H1 (cell line): ENCODE measurements at regions not wholly inside any gene's neighbourhood (a gene's known extent, or its start where the extent isn't known, plus 50 kb on each side); places are given as distances from the start of the nearest gene placed in this dataset.

ENCODE experiments used
- CTCF ChIA-PET: fragments of 300-600 bp; sonication (Branson Sonifier 250); formaldehyde crosslinking; loops from one replicate; lab custom pipeline; 2021; ENCODE audit not compliant: partially characterized antibody; lab: Charles Lee
- POLR2A ChIA-PET: fragments of 300-600 bp; sonication (Branson Sonifier 250); formaldehyde crosslinking; loops from one replicate; lab custom pipeline; 2021; ENCODE audit warnings: inconsistent platforms; ENCODE audit not compliant: partially characterized antibody; lab: Charles Lee
- DNase-seq, 2 experiments: peaks; one replicate each; pipeline versions ENCODE4 v3.0.0 to v3.0.0-alpha.2; 2010 to 2022; ENCODE audit warnings: low spot score in 2 of 2, low read depth in 1 of 2, mixed read lengths in 1 of 2
- FAIRE-seq: peaks from 2 replicates; lab custom pipeline; 2011; peaks lifted over from hg19 to GRCh38; lab: Jason Lieb, UNC
- H2AFZ ChIP-seq: 2 replicates; pipeline ENCODE4 v1.8.1; 2012; ENCODE audit warnings: low read length, inconsistent platforms
- H2AK5ac ChIP-seq: 2 replicates; pipeline ENCODE4 v1.6.1; 2013; ENCODE audit warnings: low read depth, low read length
- H2BK120ac ChIP-seq: replicated peaks from 2 replicates; pipeline ENCODE3; 2013; ENCODE audit warnings: low read depth, low read length, inconsistent platforms
- H2BK12ac ChIP-seq: 2 replicates; pipeline ENCODE4 v1.6.1; 2013; ENCODE audit warnings: low read depth, low read length
- H2BK15ac ChIP-seq: 2 replicates; pipeline ENCODE4 v1.6.1; 2013; ENCODE audit warnings: low read length
- H2BK20ac ChIP-seq: 2 replicates; pipeline ENCODE4 v1.6.1; 2013; ENCODE audit warnings: low read length
- H2BK5ac ChIP-seq: 2 replicates; pipeline ENCODE4 v1.6.1; 2013; ENCODE audit warnings: low read depth, low read length
- H3K14ac ChIP-seq: 2 replicates; pipeline ENCODE4 v1.6.1; 2013; ENCODE audit warnings: inconsistent platforms; ENCODE audit not compliant: insufficient read length
- H3K18ac ChIP-seq: 2 replicates; pipeline ENCODE4 v1.6.1; 2013; ENCODE audit warnings: low read length; ENCODE audit errors: extremely low read depth
- H3K23ac ChIP-seq: 2 replicates; pipeline ENCODE4 v1.6.1; 2013; ENCODE audit warnings: inconsistent platforms; ENCODE audit not compliant: insufficient read length
- H3K23me2 ChIP-seq: 2 replicates; pipeline ENCODE4 v1.6.1; 2013; ENCODE audit warnings: low read depth, low read length
- H3K27ac ChIP-seq: 2 replicates; pipeline ENCODE4 v1.6.1; 2011; ENCODE audit warnings: low read depth, low read length, inconsistent platforms
- H3K27me3 ChIP-seq, 4 experiments: replicated peaks in 1 of 4; 1 replicate in 1 of 4; 2 replicates in 3 of 4; pipeline versions ENCODE4 v1.6.1 to v1.8.1; 2011 to 2013; ENCODE audit warnings: low read length in 3 of 4, mild to moderate bottlenecking in 3 of 4, inconsistent platforms in 2 of 4, mixed read lengths in 2 of 4, moderate library complexity in 1 of 4; ENCODE audit not compliant: control insufficient read depth in 3 of 4, insufficient read depth in 3 of 4; ENCODE audit errors: extremely low read depth in 1 of 4
- H3K36me3 ChIP-seq, 4 experiments: 2 replicates each; pipeline versions ENCODE4 v1.6.1 to v1.8.1; 2011 to 2013; ENCODE audit warnings: mild to moderate bottlenecking in 4 of 4, low read length in 3 of 4, moderate library complexity in 2 of 4, control low read depth in 1 of 4, inconsistent platforms in 1 of 4; ENCODE audit not compliant: insufficient read depth in 4 of 4, control insufficient read depth in 2 of 4
- H3K4ac ChIP-seq: replicated peaks from 2 replicates; pipeline ENCODE3; 2013; ENCODE audit warnings: low read length, low read depth, mixed read lengths, inconsistent platforms; ENCODE audit not compliant: insufficient read length
- H3K4me1 ChIP-seq, 4 experiments: replicated peaks in 1 of 4; 1 replicate in 1 of 4; 2 replicates in 3 of 4; pipeline versions ENCODE4 v1.6.1 to v1.8.1; 2011 to 2013; ENCODE audit warnings: low read length in 3 of 4, inconsistent platforms in 2 of 4, mixed read lengths in 1 of 4; ENCODE audit not compliant: insufficient read depth in 4 of 4, control insufficient read depth in 3 of 4
- H3K4me2 ChIP-seq, 2 experiments: 2 replicates each; pipeline versions ENCODE4 v1.6.1 to v1.8.1; 2011 to 2013; ENCODE audit warnings: low read depth in 2 of 2, low read length in 2 of 2, control low read depth in 1 of 2, inconsistent platforms in 1 of 2, mild to moderate bottlenecking in 1 of 2; ENCODE audit not compliant: insufficient read depth in 1 of 2
- H3K4me3 ChIP-seq, 4 experiments: fragments of 200-600, 300-600 bp in 1 of 4; sonication (generic), shearing (Covaris generic), sonication (Bioruptor Twin) in 1 of 4; 2 replicates each; pipeline versions ENCODE4 v1.5.1 to v1.8.1; 2011 to 2016; ENCODE audit warnings: low read length in 4 of 4, low read depth in 3 of 4, control low read depth in 2 of 4, inconsistent platforms in 2 of 4, mild to moderate bottlenecking in 2 of 4, mixed read lengths in 1 of 4, moderate library complexity in 1 of 4; ENCODE audit not compliant: insufficient read depth in 2 of 4; ENCODE audit errors: extremely low read depth in 1 of 4
- H3K56ac ChIP-seq: replicated peaks from 2 replicates; pipeline ENCODE3; 2013; ENCODE audit warnings: low read depth, mild to moderate bottlenecking, mixed read lengths, low read length, inconsistent platforms; ENCODE audit not compliant: insufficient read length
- H3K79me1 ChIP-seq: 2 replicates; pipeline ENCODE4 v1.6.1; 2013; ENCODE audit warnings: low read depth, low read length, control low read depth
- H3K79me2 ChIP-seq, 2 experiments: 2 replicates each; pipeline versions ENCODE4 v1.6.1 to v1.8.1; 2012 to 2013; ENCODE audit warnings: low read length in 2 of 2, mild to moderate bottlenecking in 2 of 2, inconsistent platforms in 1 of 2; ENCODE audit not compliant: insufficient read depth in 2 of 2, control insufficient read depth in 1 of 2
- H3K9ac ChIP-seq, 4 experiments: replicated peaks in 1 of 4; 1 replicate in 1 of 4; 2 replicates in 3 of 4; pipeline versions ENCODE4 v1.6.1 to v1.8.1; 2011 to 2013; ENCODE audit warnings: low read depth in 3 of 4, low read length in 3 of 4, control low read depth in 2 of 4, mild to moderate bottlenecking in 2 of 4, moderate library complexity in 2 of 4, inconsistent platforms in 1 of 4; ENCODE audit errors: extremely low read depth in 1 of 4
- H3K9me3 ChIP-seq, 2 experiments: 2 replicates each; pipeline versions ENCODE4 v1.6.1 to v1.8.1; 2012 to 2013; ENCODE audit warnings: mild to moderate bottlenecking in 2 of 2, moderate library complexity in 2 of 2, control low read depth in 1 of 2, inconsistent platforms in 1 of 2, low read depth in 1 of 2, low read length in 1 of 2, mixed read lengths in 1 of 2; ENCODE audit not compliant: insufficient read depth in 2 of 2
- H4K20me1 ChIP-seq, 2 experiments: replicated peaks in 1 of 2; 2 replicates each; pipeline versions ENCODE3 to v1.8.1; 2011 to 2013; ENCODE audit warnings: inconsistent platforms in 2 of 2, low read length in 2 of 2, mild to moderate bottlenecking in 1 of 2; ENCODE audit not compliant: insufficient read depth in 2 of 2, control insufficient read depth in 1 of 2
- H4K5ac ChIP-seq: 2 replicates; pipeline ENCODE4 v1.6.1; 2013; ENCODE audit warnings: low read length, low read depth, mixed read lengths, inconsistent platforms; ENCODE audit not compliant: insufficient read length
- H4K8ac ChIP-seq: 2 replicates; pipeline ENCODE4 v1.8.0; 2013; ENCODE audit warnings: mild to moderate bottlenecking, moderate library complexity, low read length, inconsistent platforms; ENCODE audit not compliant: insufficient read depth; ENCODE audit errors: extremely low read depth
- H4K91ac ChIP-seq: replicated peaks from 2 replicates; pipeline ENCODE3; 2013; ENCODE audit warnings: low read length, mixed read lengths, inconsistent platforms; ENCODE audit not compliant: insufficient read length
- CTBP2 ChIP-seq: IDR thresholded peaks from 2 replicates; pipeline ENCODE4 v1.7.0; 2011; ENCODE audit warnings: borderline replicate concordance, mild to moderate bottlenecking, moderate library complexity, mixed read lengths, low read length; ENCODE audit not compliant: insufficient read depth, insufficient read length
- EGR1 ChIP-seq: IDR thresholded peaks from 2 replicates; pipeline ENCODE4 v1.6.1; 2011; ENCODE audit warnings: low read depth, low read length, borderline replicate concordance
- EP300 ChIP-seq, 2 experiments: IDR thresholded peaks; 1 replicate in 1 of 2; 2 replicates in 1 of 2; pipeline ENCODE4 v1.6.1; 2011 to 2012; ENCODE audit warnings: low read depth in 2 of 2, low read length in 2 of 2, mild to moderate bottlenecking in 2 of 2, borderline replicate concordance in 1 of 2, inconsistent platforms in 1 of 2, moderate library complexity in 1 of 2
- JUND ChIP-seq: IDR thresholded peaks from 2 replicates; pipeline ENCODE4 v1.6.1; 2011; ENCODE audit warnings: mild to moderate bottlenecking, improper control_type of control experiment, low read length
- KDM1A ChIP-seq: fragments of 200-600, 300-600 bp; sonication (generic); IDR thresholded peaks from 2 replicates; pipeline ENCODE4 v1.7.1; 2016; ENCODE audit warnings: mild to moderate bottlenecking, low read length, borderline replicate concordance
- MAFK ChIP-seq: IDR thresholded peaks from 2 replicates; pipeline ENCODE4 v1.6.1; 2012; ENCODE audit warnings: low read depth, mild to moderate bottlenecking, improper control_type of control experiment, low read length
- PHF8 ChIP-seq: fragments of 200-600 bp; sonication (generic); conservative IDR thresholded peaks from 2 replicates; pipeline ENCODE4 v1.7.1; 2012; ENCODE audit warnings: low read depth, mild to moderate bottlenecking, inconsistent platforms, low read length, moderate library complexity
- SIX5 ChIP-seq: IDR thresholded peaks from 2 replicates; pipeline ENCODE4 v1.6.1; 2011; ENCODE audit warnings: mild to moderate bottlenecking, low read depth, low read length
- SP4 ChIP-seq: IDR thresholded peaks from 2 replicates; pipeline ENCODE4 v1.6.1; 2012; ENCODE audit warnings: low read length, inconsistent platforms
- WGBS, 2 experiments: shearing (Covaris generic) in 1 of 2; methylation state at CpG; one replicate each; pipeline versions ENCODE4 v1.1.6 to v1.1.7; 2013 to 2015; ENCODE audit warnings: low lambda C conversion rate in 2 of 2, mixed read lengths in 2 of 2, inconsistent platforms in 1 of 2, low coverage in 1 of 2, missing lambda C conversion rate in 1 of 2; ENCODE audit not compliant: insufficient replicate concordance in 2 of 2, insufficient coverage in 1 of 2, insufficient read length in 1 of 2; ENCODE audit errors: extremely low coverage in 1 of 2, missing lambda C conversion rate in 1 of 2; 5-methylcytosine and 5-hydroxymethylcytosine counted together
- TF ChIP-seq, protein P1 (sequence below): IDR thresholded peaks from 2 replicates; pipeline ENCODE4 v1.6.1; 2012; ENCODE audit warnings: inconsistent platforms

DNA sequence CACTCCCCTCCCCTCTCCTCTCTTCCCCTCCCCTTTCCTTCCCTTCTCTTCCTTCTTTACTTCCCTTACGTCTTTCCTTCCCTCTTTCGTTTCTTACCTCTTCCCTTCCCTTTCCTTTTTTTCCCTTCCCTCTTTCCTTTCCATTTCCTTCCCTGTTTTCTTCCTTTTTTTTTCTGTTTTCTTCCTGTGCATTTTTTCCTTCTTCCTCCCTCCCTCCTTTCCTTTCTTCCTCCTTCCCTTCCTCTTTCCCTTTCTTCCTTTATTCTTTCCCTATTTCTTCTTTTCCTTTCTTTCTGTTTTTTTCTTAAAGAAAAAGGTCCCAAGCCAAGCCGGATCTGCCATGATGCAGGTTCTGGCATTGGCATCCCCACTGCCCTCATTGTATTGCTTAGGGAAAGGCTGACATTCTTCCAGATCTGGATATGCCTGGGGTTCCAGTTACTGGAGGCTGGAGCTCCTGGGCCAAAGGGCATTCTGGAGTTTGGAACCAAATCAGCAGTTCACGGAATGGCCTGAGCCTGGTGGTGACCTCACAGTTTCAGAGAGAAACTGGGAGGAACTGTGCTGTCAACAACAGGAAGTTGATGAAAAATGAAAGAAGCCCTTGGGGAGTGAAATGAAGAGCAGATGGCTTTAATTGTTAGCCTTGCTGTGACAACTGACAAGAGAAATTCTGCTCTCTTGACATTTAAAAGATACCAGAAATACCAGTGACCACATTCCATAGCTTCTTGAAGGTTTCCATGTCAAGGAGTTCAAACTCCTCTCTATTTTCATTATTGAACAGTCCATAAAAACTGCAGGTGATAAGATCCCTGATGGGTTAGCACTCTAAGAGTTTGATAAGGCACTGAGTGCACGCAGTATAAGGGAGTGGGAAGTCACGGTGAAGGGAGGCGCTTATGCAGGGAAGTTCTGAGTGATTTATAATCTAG, 622.1 kb downstream of the SPRY1 start:
- Histone ChIP-seq H2BK15ac (no peak overlapping the region), H4K20me1 (no peaks in the 10 kb centered on the region), H2AFZ (no peak overlapping the region), H4K5ac (no peak overlapping the region), H3K4me1 (no peaks in the 10 kb centered on the region), H3K79me2 (no peaks in the 10 kb centered on the region), H2BK12ac (no peak overlapping the region), H3K14ac (no peak overlapping the region), H3K79me1 (no peaks in the 10 kb centered on the region), H3K23me2 (no peaks in the 10 kb centered on the region), H3K18ac (no peak overlapping the region), H3K36me3 (no peaks in the 10 kb centered on the region), H3K4me3 (no peak overlapping the region), H4K8ac (no peak overlapping the region), H3K4ac (no peak overlapping the region), H3K9me3 (no peaks in the 10 kb centered on the region), H2AK5ac (no peak overlapping the region), H3K56ac (no peak overlapping the region), H3K9ac (no peak overlapping the region), H2BK120ac (no peak overlapping the region), H3K27me3 (no peaks in the 10 kb centered on the region), H4K91ac (no peak overlapping the region), H2BK20ac (no peak overlapping the region), H3K27ac (no peak overlapping the region), H2BK5ac (no peak overlapping the region), H3K4me2 (no peak overlapping the region), H3K23ac (no peak overlapping the region)
- POLR2A ChIA-PET, result no interaction called here
- CTCF ChIA-PET, result interaction anchor here (1.1 to 1.5 kb wide), 2 partner anchors 11 to 246 kb away, joined by 3 to 4 read pairs; no protein-coding TSS in a partner anchor
- FAIRE-seq (no peak), DNase-seq (no peak)
- WGBS, 2 experiments, result 83 to 98% methylated on average over 2 to 7 of the region's 7 CpGs
- TF ChIP-seq SIX5, result no peak
- no peak for TF ChIP-seq MAFK
- TF ChIP-seq JUND, result no peak
- no peak for TF ChIP-seq SP4
- no peak for TF ChIP-seq EP300 (IDR thresholded peaks at IDR 0.05; ENCODE audit: borderline replicate concordance in 1 of 2, low read depth in 2 of 2, low read length in 2 of 2)
- no peak for TF ChIP-seq EGR1
- TF ChIP-seq, protein P1, sequence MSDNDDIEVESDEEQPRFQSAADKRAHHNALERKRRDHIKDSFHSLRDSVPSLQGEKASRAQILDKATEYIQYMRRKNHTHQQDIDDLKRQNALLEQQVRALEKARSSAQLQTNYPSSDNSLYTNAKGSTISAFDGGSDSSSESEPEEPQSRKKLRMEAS, result no peak
- TF ChIP-seq KDM1A, result no peak
- TF ChIP-seq PHF8, result no peak
- TF ChIP-seq CTBP2, result no peak
